WTC11 (cell line): ENCODE measurements at regions not wholly inside any gene's neighbourhood (a gene's known extent, or its start where the extent isn't known, plus 50 kb on each side); places are given as distances from the start of the nearest gene placed in this dataset.

Experiments used
- ATAC-seq: fragments of 200-7000 bp; cut with Tn5 transposase; 2 replicates; pipeline ENCODE4 v1.10.0; 2021; ENCODE audit warnings: mild to moderate bottlenecking, moderate library complexity
- CTCF ChIA-PET: fragments of 300-600 bp; sonication (Branson Sonifier 250); formaldehyde crosslinking; loops from one replicate; lab custom pipeline; 2021; ENCODE audit warnings: antibody characterized with exemption; lab: Charles Lee
- POLR2A ChIA-PET: fragments of 350-600 bp; sonication (Branson Sonifier 250); formaldehyde crosslinking; loops from one replicate; lab custom pipeline; 2021; ENCODE audit warnings: antibody characterized with exemption; lab: Charles Lee
- DNase-seq: peaks from one replicate; pipeline ENCODE4 v3.0.0; 2021; ENCODE audit warnings: low spot score
- H3K27ac Mint-ChIP-seq: 2 replicates; pipeline ENCODE4 v1.8.0; 2021; ENCODE audit warnings: mixed read lengths
- H3K27me3 Mint-ChIP-seq: 2 replicates; pipeline ENCODE4 v1.8.0; 2021; ENCODE audit warnings: low read depth, mild to moderate bottlenecking, moderate library complexity, mixed read lengths
- H3K36me3 Mint-ChIP-seq: 2 replicates; pipeline ENCODE4 v1.8.0; 2021; ENCODE audit warnings: mixed read lengths
- H3K4me1 Mint-ChIP-seq: 2 replicates; pipeline ENCODE4 v1.8.0; 2022; ENCODE audit warnings: mixed read lengths
- H3K4me3 Mint-ChIP-seq: 2 replicates; pipeline ENCODE4 v1.8.0; 2021; ENCODE audit warnings: mild to moderate bottlenecking, moderate library complexity, mixed read lengths
- H3K9me3 Mint-ChIP-seq: 2 replicates; pipeline ENCODE4 v1.8.0; 2021; ENCODE audit warnings: mixed read lengths
- ATF1 ChIP-seq: sonication (generic); formaldehyde crosslinking; IDR thresholded peaks from 2 replicates; pipeline ENCODE4 v1.8.1; 2023; ENCODE audit warnings: mild to moderate bottlenecking, moderate library complexity, missing genetic modification reagents
- IRF2 ChIP-seq: sonication (generic); formaldehyde crosslinking; IDR thresholded peaks from 2 replicates; pipeline ENCODE4 v1.8.0; 2022; ENCODE audit warnings: low read depth, missing genetic modification reagents, borderline replicate concordance
- NR2C2 ChIP-seq: sonication (generic); formaldehyde crosslinking; IDR thresholded peaks from 2 replicates; pipeline ENCODE4 v1.8.0; 2022; ENCODE audit warnings: mild to moderate bottlenecking, missing genetic modification reagents
- NR3C1 ChIP-seq: sonication (generic); formaldehyde crosslinking; conservative IDR thresholded peaks from 2 replicates; pipeline ENCODE4 v1.8.1; 2023; ENCODE audit warnings: low read depth, mild to moderate bottlenecking, missing genetic modification reagents
- OVOL2 ChIP-seq: fragments of 250-450 bp; sonication (Bioruptor Pico); IDR thresholded peaks from 2 replicates; pipeline ENCODE4 v1.9.0; 2021; ENCODE audit warnings: mild to moderate bottlenecking, borderline replicate concordance
- SMAD4 ChIP-seq: sonication (generic); formaldehyde crosslinking; IDR thresholded peaks from 2 replicates; pipeline ENCODE4 v1.8.0; 2022; ENCODE audit warnings: mild to moderate bottlenecking, missing genetic modification reagents
- ZNF121 ChIP-seq: sonication (generic); formaldehyde crosslinking; IDR thresholded peaks from 2 replicates; pipeline ENCODE4 v1.8.0; 2023; ENCODE audit warnings: missing genetic modification reagents
- ZNF232 ChIP-seq: sonication (generic); formaldehyde crosslinking; IDR thresholded peaks from 2 replicates; pipeline ENCODE4 v1.8.0; 2022; ENCODE audit warnings: mild to moderate bottlenecking, missing genetic modification reagents
- ZNF671 ChIP-seq: fragments of 250-450 bp; sonication (Bioruptor Pico); IDR thresholded peaks from 2 replicates; pipeline ENCODE4 v1.8.0; 2021; ENCODE audit warnings: mild to moderate bottlenecking
- TF ChIP-seq, protein P1 (sequence below): sonication (generic); formaldehyde crosslinking; IDR thresholded peaks from 2 replicates; pipeline ENCODE4 v1.8.0; 2023; ENCODE audit warnings: missing genetic modification reagents, mild to moderate bottlenecking, borderline replicate concordance
- TF ChIP-seq, protein P2 (sequence below): sonication (generic); formaldehyde crosslinking; IDR thresholded peaks from 2 replicates; pipeline ENCODE4 v1.8.1; 2023; ENCODE audit warnings: mild to moderate bottlenecking, moderate library complexity, missing genetic modification reagents
- TF ChIP-seq, protein P3 (sequence below): sonication (generic); formaldehyde crosslinking; conservative IDR thresholded peaks from 2 replicates; pipeline ENCODE4 v1.8.1; 2022; ENCODE audit warnings: mild to moderate bottlenecking, missing genetic modification reagents
- TF ChIP-seq, protein P4 (sequence below): fragments of 250-450 bp; sonication (Bioruptor Pico); IDR thresholded peaks from 2 replicates; pipeline ENCODE4 v1.9.0; 2021; ENCODE audit warnings: mild to moderate bottlenecking, borderline replicate concordance
- TF ChIP-seq, protein P5 (sequence below): fragments of 200-600 bp; IDR thresholded peaks from 2 replicates; pipeline ENCODE4 v1.8.0; 2022; ENCODE audit warnings: antibody characterized with exemption
- TF ChIP-seq, protein P6 (sequence below): sonication (generic); formaldehyde crosslinking; IDR thresholded peaks from 2 replicates; pipeline ENCODE4 v1.8.1; 2023; ENCODE audit warnings: mild to moderate bottlenecking, missing genetic modification reagents, moderate library complexity

DNA sequence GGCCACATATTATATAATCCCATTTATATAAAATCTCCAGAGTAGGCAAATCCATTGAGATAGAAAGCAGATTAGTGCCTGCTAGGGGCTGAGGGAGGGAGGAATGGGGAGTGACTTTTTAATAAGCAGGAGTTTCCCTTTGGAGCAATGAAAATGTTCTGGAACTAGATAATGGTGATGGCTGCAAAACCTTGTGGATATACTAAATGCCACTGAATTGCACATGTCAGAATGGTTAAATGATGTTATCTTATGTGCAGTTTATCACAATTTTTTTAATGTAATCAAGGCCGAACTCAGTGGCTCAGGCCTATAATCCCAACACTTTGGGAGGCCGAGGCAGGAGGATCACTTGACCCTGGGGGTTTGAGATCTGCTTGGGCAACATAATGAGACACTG is 145.5 kb upstream of the AUTS2 start:
- Mint-ChIP-seq H3K27ac (no peak overlapping the region), H3K4me3 (no peak overlapping the region), H3K27me3 (peaks cover 75% of the 10 kb centered on the region), H3K9me3 (no peaks in the 10 kb centered on the region), H3K4me1 (peaks cover 26% of the 10 kb centered on the region), H3K36me3 (no peaks in the 10 kb centered on the region)
- no peak for TF ChIP-seq ATF1 (CRISPR knock-in tag)
- TF ChIP-seq ZNF671: no peak
- TF ChIP-seq, protein P1, sequence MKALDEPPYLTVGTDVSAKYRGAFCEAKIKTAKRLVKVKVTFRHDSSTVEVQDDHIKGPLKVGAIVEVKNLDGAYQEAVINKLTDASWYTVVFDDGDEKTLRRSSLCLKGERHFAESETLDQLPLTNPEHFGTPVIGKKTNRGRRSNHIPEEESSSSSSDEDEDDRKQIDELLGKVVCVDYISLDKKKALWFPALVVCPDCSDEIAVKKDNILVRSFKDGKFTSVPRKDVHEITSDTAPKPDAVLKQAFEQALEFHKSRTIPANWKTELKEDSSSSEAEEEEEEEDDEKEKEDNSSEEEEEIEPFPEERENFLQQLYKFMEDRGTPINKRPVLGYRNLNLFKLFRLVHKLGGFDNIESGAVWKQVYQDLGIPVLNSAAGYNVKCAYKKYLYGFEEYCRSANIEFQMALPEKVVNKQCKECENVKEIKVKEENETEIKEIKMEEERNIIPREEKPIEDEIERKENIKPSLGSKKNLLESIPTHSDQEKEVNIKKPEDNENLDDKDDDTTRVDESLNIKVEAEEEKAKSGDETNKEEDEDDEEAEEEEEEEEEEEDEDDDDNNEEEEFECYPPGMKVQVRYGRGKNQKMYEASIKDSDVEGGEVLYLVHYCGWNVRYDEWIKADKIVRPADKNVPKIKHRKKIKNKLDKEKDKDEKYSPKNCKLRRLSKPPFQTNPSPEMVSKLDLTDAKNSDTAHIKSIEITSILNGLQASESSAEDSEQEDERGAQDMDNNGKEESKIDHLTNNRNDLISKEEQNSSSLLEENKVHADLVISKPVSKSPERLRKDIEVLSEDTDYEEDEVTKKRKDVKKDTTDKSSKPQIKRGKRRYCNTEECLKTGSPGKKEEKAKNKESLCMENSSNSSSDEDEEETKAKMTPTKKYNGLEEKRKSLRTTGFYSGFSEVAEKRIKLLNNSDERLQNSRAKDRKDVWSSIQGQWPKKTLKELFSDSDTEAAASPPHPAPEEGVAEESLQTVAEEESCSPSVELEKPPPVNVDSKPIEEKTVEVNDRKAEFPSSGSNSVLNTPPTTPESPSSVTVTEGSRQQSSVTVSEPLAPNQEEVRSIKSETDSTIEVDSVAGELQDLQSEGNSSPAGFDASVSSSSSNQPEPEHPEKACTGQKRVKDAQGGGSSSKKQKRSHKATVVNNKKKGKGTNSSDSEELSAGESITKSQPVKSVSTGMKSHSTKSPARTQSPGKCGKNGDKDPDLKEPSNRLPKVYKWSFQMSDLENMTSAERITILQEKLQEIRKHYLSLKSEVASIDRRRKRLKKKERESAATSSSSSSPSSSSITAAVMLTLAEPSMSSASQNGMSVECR (CRISPR knock-in tag): no peak
- TF ChIP-seq SMAD4 (CRISPR knock-in tag): no peak
- TF ChIP-seq, protein P2, sequence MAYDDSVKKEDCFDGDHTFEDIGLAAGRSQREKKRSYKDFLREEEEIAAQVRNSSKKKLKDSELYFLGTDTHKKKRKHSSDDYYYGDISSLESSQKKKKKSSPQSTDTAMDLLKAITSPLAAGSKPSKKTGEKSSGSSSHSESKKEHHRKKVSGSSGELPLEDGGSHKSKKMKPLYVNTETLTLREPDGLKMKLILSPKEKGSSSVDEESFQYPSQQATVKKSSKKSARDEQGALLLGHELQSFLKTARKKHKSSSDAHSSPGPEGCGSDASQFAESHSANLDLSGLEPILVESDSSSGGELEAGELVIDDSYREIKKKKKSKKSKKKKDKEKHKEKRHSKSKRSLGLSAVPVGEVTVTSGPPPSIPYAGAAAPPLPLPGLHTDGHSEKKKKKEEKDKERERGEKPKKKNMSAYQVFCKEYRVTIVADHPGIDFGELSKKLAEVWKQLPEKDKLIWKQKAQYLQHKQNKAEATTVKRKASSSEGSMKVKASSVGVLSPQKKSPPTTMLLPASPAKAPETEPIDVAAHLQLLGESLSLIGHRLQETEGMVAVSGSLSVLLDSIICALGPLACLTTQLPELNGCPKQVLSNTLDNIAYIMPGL (CRISPR knock-in tag): no peak
- TF ChIP-seq, protein P3, sequence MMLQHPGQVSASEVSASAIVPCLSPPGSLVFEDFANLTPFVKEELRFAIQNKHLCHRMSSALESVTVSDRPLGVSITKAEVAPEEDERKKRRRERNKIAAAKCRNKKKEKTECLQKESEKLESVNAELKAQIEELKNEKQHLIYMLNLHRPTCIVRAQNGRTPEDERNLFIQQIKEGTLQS (CRISPR knock-in tag): no peak
- TF ChIP-seq IRF2: no peak
- no peak for TF ChIP-seq ZNF121
- TF ChIP-seq NR3C1 (CRISPR knock-in tag): no peak
- TF ChIP-seq ZNF232: no peak
- no peak for TF ChIP-seq OVOL2
- TF ChIP-seq, protein P4, sequence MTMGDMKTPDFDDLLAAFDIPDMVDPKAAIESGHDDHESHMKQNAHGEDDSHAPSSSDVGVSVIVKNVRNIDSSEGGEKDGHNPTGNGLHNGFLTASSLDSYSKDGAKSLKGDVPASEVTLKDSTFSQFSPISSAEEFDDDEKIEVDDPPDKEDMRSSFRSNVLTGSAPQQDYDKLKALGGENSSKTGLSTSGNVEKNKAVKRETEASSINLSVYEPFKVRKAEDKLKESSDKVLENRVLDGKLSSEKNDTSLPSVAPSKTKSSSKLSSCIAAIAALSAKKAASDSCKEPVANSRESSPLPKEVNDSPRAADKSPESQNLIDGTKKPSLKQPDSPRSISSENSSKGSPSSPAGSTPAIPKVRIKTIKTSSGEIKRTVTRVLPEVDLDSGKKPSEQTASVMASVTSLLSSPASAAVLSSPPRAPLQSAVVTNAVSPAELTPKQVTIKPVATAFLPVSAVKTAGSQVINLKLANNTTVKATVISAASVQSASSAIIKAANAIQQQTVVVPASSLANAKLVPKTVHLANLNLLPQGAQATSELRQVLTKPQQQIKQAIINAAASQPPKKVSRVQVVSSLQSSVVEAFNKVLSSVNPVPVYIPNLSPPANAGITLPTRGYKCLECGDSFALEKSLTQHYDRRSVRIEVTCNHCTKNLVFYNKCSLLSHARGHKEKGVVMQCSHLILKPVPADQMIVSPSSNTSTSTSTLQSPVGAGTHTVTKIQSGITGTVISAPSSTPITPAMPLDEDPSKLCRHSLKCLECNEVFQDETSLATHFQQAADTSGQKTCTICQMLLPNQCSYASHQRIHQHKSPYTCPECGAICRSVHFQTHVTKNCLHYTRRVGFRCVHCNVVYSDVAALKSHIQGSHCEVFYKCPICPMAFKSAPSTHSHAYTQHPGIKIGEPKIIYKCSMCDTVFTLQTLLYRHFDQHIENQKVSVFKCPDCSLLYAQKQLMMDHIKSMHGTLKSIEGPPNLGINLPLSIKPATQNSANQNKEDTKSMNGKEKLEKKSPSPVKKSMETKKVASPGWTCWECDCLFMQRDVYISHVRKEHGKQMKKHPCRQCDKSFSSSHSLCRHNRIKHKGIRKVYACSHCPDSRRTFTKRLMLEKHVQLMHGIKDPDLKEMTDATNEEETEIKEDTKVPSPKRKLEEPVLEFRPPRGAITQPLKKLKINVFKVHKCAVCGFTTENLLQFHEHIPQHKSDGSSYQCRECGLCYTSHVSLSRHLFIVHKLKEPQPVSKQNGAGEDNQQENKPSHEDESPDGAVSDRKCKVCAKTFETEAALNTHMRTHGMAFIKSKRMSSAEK (CRISPR knock-in tag): no peak
- TF ChIP-seq, protein P5, sequence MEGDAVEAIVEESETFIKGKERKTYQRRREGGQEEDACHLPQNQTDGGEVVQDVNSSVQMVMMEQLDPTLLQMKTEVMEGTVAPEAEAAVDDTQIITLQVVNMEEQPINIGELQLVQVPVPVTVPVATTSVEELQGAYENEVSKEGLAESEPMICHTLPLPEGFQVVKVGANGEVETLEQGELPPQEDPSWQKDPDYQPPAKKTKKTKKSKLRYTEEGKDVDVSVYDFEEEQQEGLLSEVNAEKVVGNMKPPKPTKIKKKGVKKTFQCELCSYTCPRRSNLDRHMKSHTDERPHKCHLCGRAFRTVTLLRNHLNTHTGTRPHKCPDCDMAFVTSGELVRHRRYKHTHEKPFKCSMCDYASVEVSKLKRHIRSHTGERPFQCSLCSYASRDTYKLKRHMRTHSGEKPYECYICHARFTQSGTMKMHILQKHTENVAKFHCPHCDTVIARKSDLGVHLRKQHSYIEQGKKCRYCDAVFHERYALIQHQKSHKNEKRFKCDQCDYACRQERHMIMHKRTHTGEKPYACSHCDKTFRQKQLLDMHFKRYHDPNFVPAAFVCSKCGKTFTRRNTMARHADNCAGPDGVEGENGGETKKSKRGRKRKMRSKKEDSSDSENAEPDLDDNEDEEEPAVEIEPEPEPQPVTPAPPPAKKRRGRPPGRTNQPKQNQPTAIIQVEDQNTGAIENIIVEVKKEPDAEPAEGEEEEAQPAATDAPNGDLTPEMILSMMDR: no peak
- TF ChIP-seq NR2C2: no peak
- TF ChIP-seq, protein P6, sequence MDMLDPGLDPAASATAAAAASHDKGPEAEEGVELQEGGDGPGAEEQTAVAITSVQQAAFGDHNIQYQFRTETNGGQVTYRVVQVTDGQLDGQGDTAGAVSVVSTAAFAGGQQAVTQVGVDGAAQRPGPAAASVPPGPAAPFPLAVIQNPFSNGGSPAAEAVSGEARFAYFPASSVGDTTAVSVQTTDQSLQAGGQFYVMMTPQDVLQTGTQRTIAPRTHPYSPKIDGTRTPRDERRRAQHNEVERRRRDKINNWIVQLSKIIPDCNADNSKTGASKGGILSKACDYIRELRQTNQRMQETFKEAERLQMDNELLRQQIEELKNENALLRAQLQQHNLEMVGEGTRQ (CRISPR knock-in tag): no peak
- POLR2A ChIA-PET: no interaction called here
- CTCF ChIA-PET: no interaction called here
- DNase-seq (no peak), ATAC-seq (no peak)
